Nephron (organoid): ENCODE measurements at regions not wholly inside any gene's neighbourhood (a gene's known extent, or its start where the extent isn't known, plus 50 kb on each side); places are given as distances from the start of the nearest gene placed in this dataset.

ENCODE experiments used
- H3K27ac Mint-ChIP-seq, 3 experiments: 2 replicates each; pipeline ENCODE4 v1.8.0; 2020; ENCODE audit warnings: mixed read lengths in 3 of 3, mild to moderate bottlenecking in 2 of 3, moderate library complexity in 1 of 3
- H3K27me3 Mint-ChIP-seq: 2 replicates; pipeline ENCODE4 v1.8.0; 2021; ENCODE audit warnings: low read depth, mild to moderate bottlenecking, moderate library complexity, mixed read lengths
- H3K36me3 Mint-ChIP-seq: 2 replicates; pipeline ENCODE4 v1.8.0; 2020; ENCODE audit warnings: low read depth, mixed read lengths
- H3K4me1 Mint-ChIP-seq: 2 replicates; pipeline ENCODE4 v1.8.0; 2020; ENCODE audit warnings: mixed read lengths
- H3K4me3 Mint-ChIP-seq, 3 experiments: 2 replicates each; pipeline ENCODE4 v1.8.0; 2020; ENCODE audit warnings: mild to moderate bottlenecking in 3 of 3, mixed read lengths in 3 of 3, moderate library complexity in 2 of 3
- H3K9me3 Mint-ChIP-seq: 2 replicates; pipeline ENCODE4 v1.8.0; 2020; ENCODE audit warnings: mixed read lengths
- TF ChIP-seq, protein P1 (sequence below), 3 experiments: fragments of 200-600 bp; sonication (generic); IDR thresholded peaks; one replicate each; pipeline ENCODE4 v1.5.0; 2021; ENCODE audit warnings: antibody characterized with exemption in 3 of 3; ENCODE audit not compliant: unreplicated experiment in 3 of 3

DNA sequence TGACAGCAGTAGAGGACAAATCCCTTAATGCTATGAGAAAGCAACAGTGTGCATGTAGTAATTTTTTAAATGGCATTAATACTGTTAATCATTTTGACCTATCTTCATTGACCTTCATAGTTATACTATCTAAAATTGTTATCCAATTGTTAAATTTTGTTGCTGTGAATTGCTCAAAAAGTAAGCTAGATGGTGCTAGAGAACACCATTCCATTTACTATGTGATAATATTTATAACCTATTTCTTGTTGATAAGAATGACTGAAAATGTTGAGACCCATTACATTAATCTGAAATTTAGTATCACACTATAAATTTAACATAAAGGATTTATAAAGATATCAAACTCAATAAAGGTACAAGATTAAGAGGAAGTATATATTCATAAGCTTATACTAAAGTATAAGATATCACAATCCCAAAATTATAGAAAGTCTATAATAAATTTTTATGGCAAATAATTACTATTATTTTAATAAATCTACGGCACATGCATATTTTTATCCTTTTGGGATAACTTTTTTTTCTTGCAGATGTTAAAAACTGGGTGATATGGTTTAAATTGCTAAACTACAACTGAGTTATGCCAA, 1573.3 kb downstream of the PCDH9 start:
- no peaks in the 10 kb centered on the region for H3K36me3 Mint-ChIP-seq
- TF ChIP-seq, protein P1, sequence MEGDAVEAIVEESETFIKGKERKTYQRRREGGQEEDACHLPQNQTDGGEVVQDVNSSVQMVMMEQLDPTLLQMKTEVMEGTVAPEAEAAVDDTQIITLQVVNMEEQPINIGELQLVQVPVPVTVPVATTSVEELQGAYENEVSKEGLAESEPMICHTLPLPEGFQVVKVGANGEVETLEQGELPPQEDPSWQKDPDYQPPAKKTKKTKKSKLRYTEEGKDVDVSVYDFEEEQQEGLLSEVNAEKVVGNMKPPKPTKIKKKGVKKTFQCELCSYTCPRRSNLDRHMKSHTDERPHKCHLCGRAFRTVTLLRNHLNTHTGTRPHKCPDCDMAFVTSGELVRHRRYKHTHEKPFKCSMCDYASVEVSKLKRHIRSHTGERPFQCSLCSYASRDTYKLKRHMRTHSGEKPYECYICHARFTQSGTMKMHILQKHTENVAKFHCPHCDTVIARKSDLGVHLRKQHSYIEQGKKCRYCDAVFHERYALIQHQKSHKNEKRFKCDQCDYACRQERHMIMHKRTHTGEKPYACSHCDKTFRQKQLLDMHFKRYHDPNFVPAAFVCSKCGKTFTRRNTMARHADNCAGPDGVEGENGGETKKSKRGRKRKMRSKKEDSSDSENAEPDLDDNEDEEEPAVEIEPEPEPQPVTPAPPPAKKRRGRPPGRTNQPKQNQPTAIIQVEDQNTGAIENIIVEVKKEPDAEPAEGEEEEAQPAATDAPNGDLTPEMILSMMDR (IDR thresholded peaks at IDR 0.05; ENCODE audit: unreplicated experiment in 3 of 3): peak; percentile 58 to 71 (median 68)
- no peak overlapping the region for H3K27ac Mint-ChIP-seq
- no peaks in the 10 kb centered on the region for H3K27me3 Mint-ChIP-seq
- H3K4me1 Mint-ChIP-seq: peaks cover 9% of the 10 kb centered on the region
- H3K9me3 Mint-ChIP-seq: no peaks in the 10 kb centered on the region
- no peak overlapping the region for H3K4me3 Mint-ChIP-seq

DNA sequence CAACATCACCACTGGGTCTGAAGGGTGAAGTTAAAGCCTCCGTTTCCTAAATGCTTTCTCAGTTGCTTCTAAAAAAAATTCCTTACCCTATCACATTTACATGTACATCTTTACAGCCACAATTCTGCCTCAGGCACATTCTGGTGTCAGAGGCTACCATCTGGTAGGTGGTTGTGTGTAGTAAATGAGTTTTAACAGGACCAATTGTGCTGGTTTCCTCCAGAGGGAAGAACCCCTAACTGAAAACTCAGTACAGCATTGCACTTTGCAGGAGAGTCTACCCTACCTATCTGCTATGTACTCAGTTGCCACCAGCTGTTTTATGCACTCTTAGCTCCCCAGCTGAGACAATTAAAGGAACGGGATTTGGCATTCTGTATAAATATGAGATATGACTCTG, 1576.5 kb downstream of the PCDH9 start:
- Mint-ChIP-seq H3K27me3 (no peaks in the 10 kb centered on the region), H3K27ac (peak overlapping the region in 1 of 3 experiments; percentile 18), H3K9me3 (no peaks in the 10 kb centered on the region), H3K4me3 (no peak overlapping the region), H3K36me3 (no peaks in the 10 kb centered on the region), H3K4me1 (peaks cover 9% of the 10 kb centered on the region)
- TF ChIP-seq, protein P1 (IDR thresholded peaks at IDR 0.05; ENCODE audit: unreplicated experiment in 3 of 3): no peak

DNA sequence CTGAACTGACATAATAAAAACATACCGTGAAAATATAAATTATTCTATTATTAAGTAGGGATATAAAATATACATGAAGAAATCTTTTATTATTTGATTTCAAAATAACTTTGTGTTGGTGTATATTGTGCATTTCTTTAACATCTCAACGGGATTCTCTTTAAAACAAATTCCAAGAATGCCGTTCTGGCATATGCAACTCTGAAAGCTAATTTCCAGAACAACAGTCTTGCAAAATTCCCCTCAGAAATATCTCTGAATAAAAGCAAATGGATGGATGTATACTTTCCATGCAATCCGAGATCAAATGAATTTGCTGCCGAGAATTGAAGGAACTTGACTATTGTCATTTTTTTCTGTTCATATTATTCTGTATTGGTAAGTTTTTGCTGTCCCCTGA, 1579.8 kb downstream of the PCDH9 start:
- TF ChIP-seq, protein P1 (IDR thresholded peaks at IDR 0.05; ENCODE audit: unreplicated experiment in 3 of 3): no peak

DNA sequence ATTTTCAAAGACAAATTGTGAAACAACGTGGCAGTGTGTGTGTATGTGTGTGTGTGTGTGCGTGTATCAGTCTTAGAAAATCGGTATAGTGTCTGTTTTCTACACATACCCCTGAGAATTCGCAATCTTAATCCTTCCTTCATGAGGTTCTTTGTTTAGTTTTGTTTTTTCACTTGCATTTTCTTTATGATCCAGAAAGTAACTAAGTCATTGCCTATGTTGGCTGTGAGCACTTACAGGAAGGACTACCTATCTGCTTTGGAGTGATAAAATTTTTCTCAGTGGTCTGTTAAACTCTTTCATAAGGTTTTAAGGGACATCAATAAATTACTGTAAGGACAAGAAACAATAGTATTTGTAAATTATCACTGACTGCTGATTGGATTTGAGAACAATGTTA, 1587.1 kb downstream of the PCDH9 start:
- no peak overlapping the region for H3K4me3 Mint-ChIP-seq
- peaks cover 10% of the 10 kb centered on the region for H3K27me3 Mint-ChIP-seq

More for the DNA sequence above, 1579.8 kb downstream of the PCDH9 start:
- Mint-ChIP-seq H3K36me3 (no peaks in the 10 kb centered on the region), H3K4me1 (peaks cover 9% of the 10 kb centered on the region), H3K4me3 (no peak overlapping the region), H3K27ac (no peak overlapping the region), H3K9me3 (no peaks in the 10 kb centered on the region), H3K27me3 (peaks cover 1% of the 10 kb centered on the region)

DNA sequence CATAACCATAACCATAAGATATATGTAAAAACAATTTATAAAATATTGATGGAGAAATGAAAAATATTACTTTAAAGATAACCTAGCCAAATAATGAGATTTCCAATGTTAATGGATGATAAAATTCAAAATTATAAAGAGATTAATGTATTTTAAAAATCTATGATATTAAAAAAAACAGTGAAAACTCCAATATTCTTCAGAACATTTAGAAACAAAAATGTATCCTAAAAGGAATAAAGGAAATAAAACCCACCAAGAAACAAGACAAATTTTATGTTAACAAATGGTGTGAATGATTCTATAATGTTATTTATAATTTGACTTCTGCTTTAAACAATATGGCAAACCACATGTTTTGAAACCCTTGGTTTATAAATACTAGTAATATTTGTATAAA, 1587.8 kb downstream of the PCDH9 start:
- Mint-ChIP-seq H3K27ac (no peak overlapping the region), H3K36me3 (no peaks in the 10 kb centered on the region), H3K9me3 (no peaks in the 10 kb centered on the region), H3K4me3 (no peak overlapping the region), H3K4me1 (no peaks in the 10 kb centered on the region), H3K27me3 (peaks cover 10% of the 10 kb centered on the region)
- TF ChIP-seq, protein P1 (IDR thresholded peaks at IDR 0.05; ENCODE audit: unreplicated experiment in 3 of 3): no peak

More for the DNA sequence above, 1587.1 kb downstream of the PCDH9 start:
- Mint-ChIP-seq H3K36me3 (no peaks in the 10 kb centered on the region), H3K9me3 (no peaks in the 10 kb centered on the region), H3K4me1 (no peaks in the 10 kb centered on the region), H3K27ac (no peak overlapping the region)
- TF ChIP-seq, protein P1 (IDR thresholded peaks at IDR 0.05; ENCODE audit: unreplicated experiment in 3 of 3): no peak

DNA sequence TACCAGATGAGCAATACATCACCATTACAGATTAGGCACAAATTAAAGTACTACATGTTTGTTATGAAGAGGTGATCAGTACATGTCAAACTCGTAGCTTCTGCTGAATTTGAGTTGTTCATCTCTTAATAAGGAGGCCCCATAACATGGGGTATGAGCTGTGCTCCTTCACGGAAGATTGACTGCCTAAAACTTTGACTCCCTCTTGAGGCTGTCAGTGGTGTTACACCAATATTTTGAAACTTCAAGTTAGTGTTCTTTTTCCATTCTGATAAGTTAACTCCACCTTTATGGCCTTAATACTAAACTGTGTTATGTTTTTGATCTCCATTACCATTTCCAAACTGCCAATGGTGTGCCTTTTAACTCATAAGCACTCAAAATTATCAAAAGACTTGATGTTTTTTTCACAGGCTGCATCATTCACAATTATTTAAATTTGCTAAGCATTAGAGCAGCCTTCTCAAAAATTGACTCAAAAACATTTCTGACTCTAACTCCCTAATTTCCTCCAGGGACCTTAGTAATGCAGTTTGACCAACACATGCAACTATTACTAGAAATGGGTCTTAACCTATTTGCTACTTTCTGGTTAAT, 1591.5 kb downstream of the PCDH9 start:
- no peaks in the 10 kb centered on the region for H3K9me3 Mint-ChIP-seq

More for the DNA sequence above, 1591.5 kb downstream of the PCDH9 start:
- peaks cover 4% of the 10 kb centered on the region for H3K4me1 Mint-ChIP-seq
- H3K27ac Mint-ChIP-seq: no peak overlapping the region
- peaks cover 5% of the 10 kb centered on the region for H3K27me3 Mint-ChIP-seq
- TF ChIP-seq, protein P1 (IDR thresholded peaks at IDR 0.05; ENCODE audit: unreplicated experiment in 3 of 3): peak; percentile 65 to 71 (median 66)
- H3K4me3 Mint-ChIP-seq: no peak overlapping the region
- no peaks in the 10 kb centered on the region for H3K36me3 Mint-ChIP-seq
